ENCODE measurements at regions not wholly inside any gene's neighbourhood (a gene's known extent, or its start where the extent isn't known, plus 50 kb on each side); places are given as distances from the start of the nearest gene placed in this dataset.

- no peak for ATAC-seq
- no peaks in the 10 kb centered on the region for H3K4me1 ChIP-seq
- H3K27me3 ChIP-seq: no peaks in the 10 kb centered on the region
- TF ChIP-seq POLR2A (IDR thresholded peaks at IDR 0.05): no peak
- TF ChIP-seq CTCF (IDR thresholded peaks at IDR 0.05): no peak
- peaks cover 0 to 3% (median 0%) of the 10 kb centered on the region in 12 donors for H3K9me3 ChIP-seq
- H3K36me3 ChIP-seq: no peaks in the 10 kb centered on the region
- intact Hi-C loops (cut with DNase I): no loop called here
- no peak overlapping the region for H3K27ac ChIP-seq
- 51 to 62% (median 61%) methylated on average over 3 of the region's 3 CpGs for WGBS, 4 donors
- DNase-seq: no peak
- H3K4me3 ChIP-seq: no peak overlapping the region
Measured at GRCh38 chr5:8585230-8586018, 716.5 kb downstream of the MTRR start.

DNA sequence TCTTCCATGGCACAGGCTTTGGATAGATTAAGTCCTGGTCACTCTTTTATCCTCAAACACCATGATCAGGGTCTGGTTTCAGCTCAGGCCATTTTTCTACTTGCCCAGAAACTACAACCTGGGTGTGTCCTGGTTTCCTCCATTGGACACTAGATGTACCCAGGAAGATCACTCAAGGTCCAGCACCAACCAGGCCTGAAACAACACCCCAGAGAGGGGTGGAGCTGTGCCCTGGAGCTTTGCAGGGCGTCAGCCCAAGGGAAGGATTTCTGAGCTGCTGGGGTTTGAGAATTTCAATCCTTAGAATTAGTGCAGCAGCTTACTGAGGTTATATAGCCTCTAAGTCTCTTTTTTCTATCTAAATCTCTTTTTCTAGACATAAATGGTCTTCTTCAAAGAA, 722.0 kb downstream of the MTRR start:
- peaks cover 0 to 3% (median 0%) of the 10 kb centered on the region in 12 donors for H3K9me3 ChIP-seq
- no peak for TF ChIP-seq CTCF (IDR thresholded peaks at IDR 0.05)
- no peak for TF ChIP-seq POLR2A (IDR thresholded peaks at IDR 0.05)
- no peaks in the 10 kb centered on the region for H3K36me3 ChIP-seq
- no peak overlapping the region for H3K4me3 ChIP-seq
- intact Hi-C loops (cut with DNase I): no loop called here
- no peaks in the 10 kb centered on the region for H3K4me1 ChIP-seq
- DNase-seq (no peak), ATAC-seq (no peak)
- 33 to 64% (median 52%) methylated on average over 1 of the region's 1 CpG for WGBS, 4 donors
- H3K27me3 ChIP-seq: no peaks in the 10 kb centered on the region
- no peak overlapping the region for H3K27ac ChIP-seq

- no peak for TF ChIP-seq CTCF (IDR thresholded peaks at IDR 0.05)
- TF ChIP-seq POLR2A (IDR thresholded peaks at IDR 0.05): no peak
- H3K4me1 ChIP-seq: no peaks in the 10 kb centered on the region
- no peak overlapping the region for H3K4me3 ChIP-seq
- no peaks in the 10 kb centered on the region for H3K27me3 ChIP-seq
- DNase-seq (no peak), ATAC-seq (no peak)
- 77 to 87% (median 85%) methylated on average over 3 of the region's 3 CpGs for WGBS, 4 donors
- intact Hi-C loops (cut with DNase I): no loop called here
- no peaks in the 10 kb centered on the region for H3K9me3 ChIP-seq
- no peak overlapping the region for H3K27ac ChIP-seq
- no peaks in the 10 kb centered on the region for H3K36me3 ChIP-seq
Measured at GRCh38 chr5:8598356-8598755, 729.4 kb downstream of the MTRR start.

- 55 to 66% (median 60%) methylated on average over 2 of the region's 2 CpGs for WGBS, 4 donors
- TF ChIP-seq CTCF (IDR thresholded peaks at IDR 0.05) (no peak), POLR2A (IDR thresholded peaks at IDR 0.05) (no peak)
- no peaks in the 10 kb centered on the region for H3K27me3 ChIP-seq
Measured at GRCh38 chr5:8598996-8599395, 730.0 kb downstream of the MTRR start.

More at GRCh38 chr5:8598996-8599395, 730.0 kb downstream of the MTRR start:
- Histone ChIP-seq H3K36me3 (no peaks in the 10 kb centered on the region), H3K4me1 (no peaks in the 10 kb centered on the region), H3K9me3 (no peaks in the 10 kb centered on the region), H3K27ac (no peak overlapping the region), H3K4me3 (no peak overlapping the region)
- DNase-seq (no peak), ATAC-seq (no peak)
- intact Hi-C loops (cut with DNase I): no loop called here

All from heart left ventricle (tissue), 16 donors.